ENCODE measurements at regions not wholly inside any gene's neighbourhood (a gene's known extent, or its start where the extent isn't known, plus 50 kb on each side); places are given as distances from the start of the nearest gene placed in this dataset.

GRCh38 chr6:120945905-120946594 lies 388.2 kb downstream of the TBC1D32 start:
- no peak for TF ChIP-seq CTCF (conservative IDR thresholded peaks at IDR 0.05; ENCODE audit: low read depth, low read length)
- Histone ChIP-seq H3K79me2 (ENCODE audit: insufficient read depth, low read depth) (no peaks in the 10 kb centered on the region), H3K27ac (no peak overlapping the region), H3K27me3 (ENCODE audit: insufficient read depth, low read depth) (no peaks in the 10 kb centered on the region), H4K20me1 (ENCODE audit: insufficient read depth) (no peaks in the 10 kb centered on the region), H3K36me3 (ENCODE audit: insufficient read depth) (no peaks in the 10 kb centered on the region), H3K9ac (no peak overlapping the region), H3K4me2 (no peak overlapping the region), H3K4me1 (ENCODE audit: low read depth, poor library complexity, severe bottlenecking) (no peaks in the 10 kb centered on the region), H2AFZ (ENCODE audit: low read depth) (no peak overlapping the region), H3K4me3 (IDR thresholded peaks at IDR 0.05; ENCODE audit: insufficient read depth, low read depth, low read length) (no peak overlapping the region)

DNA sequence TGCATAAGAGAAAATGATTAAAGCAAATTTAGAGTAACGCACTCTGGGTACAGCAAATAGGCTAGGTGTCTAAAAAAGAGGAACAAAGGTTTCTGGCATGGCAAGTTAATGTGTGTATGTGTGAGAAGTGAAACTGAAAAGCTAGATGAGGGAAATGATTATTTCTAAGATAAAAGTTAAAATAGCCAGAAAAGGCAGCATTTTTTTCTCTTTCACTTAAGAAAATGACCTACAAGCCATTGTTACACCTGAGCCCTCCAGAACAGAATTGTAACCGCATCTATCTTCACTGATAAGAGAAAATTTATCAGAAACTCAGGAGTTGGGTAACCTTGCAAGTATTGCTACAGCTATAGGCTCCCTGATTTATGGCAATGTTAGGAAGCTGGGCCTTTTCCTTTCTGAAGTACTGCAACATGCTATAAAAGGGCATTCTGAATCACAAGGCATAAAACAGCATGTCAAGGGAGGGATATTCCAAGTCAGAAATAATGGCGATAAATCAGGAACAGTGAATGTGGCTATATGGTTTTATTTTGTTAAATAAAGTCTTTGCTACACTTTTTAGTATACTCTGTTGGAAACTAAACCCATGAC lies 395.3 kb downstream of the TBC1D32 start:
- H4K20me1 ChIP-seq (ENCODE audit: insufficient read depth) = no peaks in the 10 kb centered on the region
- no peaks in the 10 kb centered on the region for H3K27me3 ChIP-seq (ENCODE audit: insufficient read depth, low read depth)
- H3K4me3 ChIP-seq (IDR thresholded peaks at IDR 0.05; ENCODE audit: insufficient read depth, low read depth, low read length) = no peak overlapping the region
- no peak for TF ChIP-seq CTCF (conservative IDR thresholded peaks at IDR 0.05; ENCODE audit: low read depth, low read length)
- H2AFZ ChIP-seq (ENCODE audit: low read depth) = no peak overlapping the region
- H3K27ac ChIP-seq = no peak overlapping the region
- no peaks in the 10 kb centered on the region for H3K36me3 ChIP-seq (ENCODE audit: insufficient read depth)
- H3K4me1 ChIP-seq (ENCODE audit: low read depth, poor library complexity, severe bottlenecking) = no peaks in the 10 kb centered on the region
- no peak overlapping the region for H3K9ac ChIP-seq
- H3K79me2 ChIP-seq (ENCODE audit: insufficient read depth, low read depth) = no peaks in the 10 kb centered on the region
- no peak overlapping the region for H3K4me2 ChIP-seq

DNA sequence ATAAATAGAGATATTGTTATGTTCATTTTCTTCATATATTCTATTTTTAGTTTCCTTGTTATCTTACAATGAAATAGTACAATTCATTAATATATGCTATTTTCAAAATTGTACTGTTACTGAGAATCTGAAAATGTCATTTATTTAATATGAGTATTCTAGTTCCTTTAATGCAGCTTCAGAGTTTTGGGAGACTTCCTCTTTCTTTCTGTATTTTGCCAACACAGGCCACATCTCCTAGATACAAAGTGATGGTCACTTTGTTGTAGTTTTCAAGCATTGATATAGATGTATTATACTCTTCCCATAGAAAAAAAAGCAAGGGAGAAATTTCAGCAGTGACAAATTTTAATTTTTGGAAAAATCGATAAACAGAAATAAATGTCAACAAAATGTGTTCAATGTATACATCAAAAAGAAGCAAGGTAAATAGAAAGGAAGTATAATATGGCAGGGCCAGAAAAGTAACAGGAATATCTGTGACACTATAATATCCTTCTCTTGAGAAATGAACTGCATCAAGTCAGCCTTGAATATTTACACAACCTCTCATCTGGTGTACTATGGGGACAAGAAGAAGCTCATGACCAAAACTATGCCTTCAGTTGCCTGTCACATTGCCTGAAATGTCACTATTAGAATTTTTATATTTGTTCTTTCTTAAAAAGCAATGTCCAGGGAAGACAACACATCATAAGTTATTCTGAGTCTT lies 396.0 kb downstream of the TBC1D32 start:
- Histone ChIP-seq H4K20me1 (ENCODE audit: insufficient read depth) (no peaks in the 10 kb centered on the region), H3K27ac (no peak overlapping the region), H3K79me2 (ENCODE audit: insufficient read depth, low read depth) (no peaks in the 10 kb centered on the region), H3K36me3 (ENCODE audit: insufficient read depth) (no peaks in the 10 kb centered on the region), H3K4me3 (IDR thresholded peaks at IDR 0.05; ENCODE audit: insufficient read depth, low read depth, low read length) (no peak overlapping the region), H3K9ac (no peak overlapping the region), H3K27me3 (ENCODE audit: insufficient read depth, low read depth) (no peaks in the 10 kb centered on the region), H3K4me2 (no peak overlapping the region), H3K4me1 (ENCODE audit: low read depth, poor library complexity, severe bottlenecking) (no peaks in the 10 kb centered on the region), H2AFZ (ENCODE audit: low read depth) (no peak overlapping the region)
- TF ChIP-seq CTCF (conservative IDR thresholded peaks at IDR 0.05; ENCODE audit: low read depth, low read length) = no peak

DNA sequence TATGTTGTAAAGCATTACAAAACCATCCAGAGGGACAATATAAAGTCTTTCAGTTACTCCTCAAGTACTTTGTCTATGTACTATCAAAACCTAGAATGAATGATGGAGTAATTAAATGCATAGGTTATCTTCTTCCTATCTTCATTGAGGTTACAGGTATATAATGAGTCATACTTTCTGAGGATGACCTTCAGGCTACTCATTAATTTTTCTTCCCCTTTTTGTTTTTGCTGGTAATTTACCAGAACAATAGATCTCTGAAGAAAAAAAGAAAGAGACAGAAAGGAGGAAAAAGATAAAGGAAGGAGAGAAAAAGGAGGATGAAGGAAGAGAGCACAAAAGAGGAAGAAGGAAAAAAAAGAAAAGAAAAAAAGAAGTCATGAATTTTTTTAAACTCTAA lies 398.4 kb downstream of the TBC1D32 start:
- Histone ChIP-seq H3K4me2 (no peak overlapping the region), H4K20me1 (ENCODE audit: insufficient read depth) (no peaks in the 10 kb centered on the region), H2AFZ (ENCODE audit: low read depth) (no peak overlapping the region), H3K36me3 (ENCODE audit: insufficient read depth) (no peaks in the 10 kb centered on the region), H3K9ac (no peak overlapping the region), H3K27ac (no peak overlapping the region), H3K4me1 (ENCODE audit: low read depth, poor library complexity, severe bottlenecking) (no peaks in the 10 kb centered on the region), H3K79me2 (ENCODE audit: insufficient read depth, low read depth) (no peaks in the 10 kb centered on the region), H3K27me3 (ENCODE audit: insufficient read depth, low read depth) (no peaks in the 10 kb centered on the region), H3K4me3 (IDR thresholded peaks at IDR 0.05; ENCODE audit: insufficient read depth, low read depth, low read length) (no peak overlapping the region)
- no peak for TF ChIP-seq CTCF (conservative IDR thresholded peaks at IDR 0.05; ENCODE audit: low read depth, low read length)

Measured in KMS-11 (cell line).